ENCODE measurements at regions not wholly inside any gene's neighbourhood (a gene's known extent, or its start where the extent isn't known, plus 50 kb on each side); places are given as distances from the start of the nearest gene placed in this dataset.

GRCh38 chr13:90352763-90353162 lies 994.7 kb upstream of the MIR17HG start:
- no peaks in the 10 kb centered on the region for H3K36me3 Mint-ChIP-seq (ENCODE audit: unreplicated experiment)
- no peak overlapping the region for H3K4me3 Mint-ChIP-seq (ENCODE audit: unreplicated experiment)
- H3K9me3 Mint-ChIP-seq (ENCODE audit: unreplicated experiment) = peaks cover 6% of the 10 kb centered on the region
- TF ChIP-seq CTCF (IDR thresholded peaks at IDR 0.05; ENCODE audit: partially characterized antibody, unreplicated experiment) = no peak
- H3K27me3 Mint-ChIP-seq (ENCODE audit: unreplicated experiment) = no peaks in the 10 kb centered on the region
- no peak for DNase-seq
- H3K4me1 Mint-ChIP-seq (ENCODE audit: low read depth, unreplicated experiment) = no peaks in the 10 kb centered on the region
- H3K27ac Mint-ChIP-seq (ENCODE audit: unreplicated experiment) = no peak overlapping the region

- Mint-ChIP-seq H3K27ac (ENCODE audit: unreplicated experiment) (no peak overlapping the region), H3K27me3 (ENCODE audit: unreplicated experiment) (no peaks in the 10 kb centered on the region), H3K9me3 (ENCODE audit: unreplicated experiment) (no peaks in the 10 kb centered on the region), H3K4me3 (ENCODE audit: unreplicated experiment) (no peak overlapping the region), H3K36me3 (ENCODE audit: unreplicated experiment) (no peaks in the 10 kb centered on the region), H3K4me1 (ENCODE audit: low read depth, unreplicated experiment) (no peaks in the 10 kb centered on the region)
- DNase-seq = no peak
- no peak for TF ChIP-seq CTCF (IDR thresholded peaks at IDR 0.05; ENCODE audit: partially characterized antibody, unreplicated experiment)
Observed at GRCh38 chr13:90355162-90355751, 992.2 kb upstream of the MIR17HG start.

GRCh38 chr13:90360785-90361184 lies 986.7 kb upstream of the MIR17HG start:
- Mint-ChIP-seq H3K4me3 (ENCODE audit: unreplicated experiment) (no peak overlapping the region), H3K27ac (ENCODE audit: unreplicated experiment) (no peak overlapping the region), H3K36me3 (ENCODE audit: unreplicated experiment) (no peaks in the 10 kb centered on the region), H3K27me3 (ENCODE audit: unreplicated experiment) (no peaks in the 10 kb centered on the region), H3K4me1 (ENCODE audit: low read depth, unreplicated experiment) (no peaks in the 10 kb centered on the region), H3K9me3 (ENCODE audit: unreplicated experiment) (peaks cover 3% of the 10 kb centered on the region)
- no peak for DNase-seq
- TF ChIP-seq CTCF (IDR thresholded peaks at IDR 0.05; ENCODE audit: partially characterized antibody, unreplicated experiment) = no peak

GRCh38 chr13:90362707-90363106 lies 984.8 kb upstream of the MIR17HG start:
- TF ChIP-seq CTCF (IDR thresholded peaks at IDR 0.05; ENCODE audit: partially characterized antibody, unreplicated experiment) = no peak
- Mint-ChIP-seq H3K36me3 (ENCODE audit: unreplicated experiment) (no peaks in the 10 kb centered on the region), H3K4me1 (ENCODE audit: low read depth, unreplicated experiment) (no peaks in the 10 kb centered on the region), H3K27me3 (ENCODE audit: unreplicated experiment) (no peaks in the 10 kb centered on the region), H3K9me3 (ENCODE audit: unreplicated experiment) (peaks cover 3% of the 10 kb centered on the region), H3K27ac (ENCODE audit: unreplicated experiment) (no peak overlapping the region), H3K4me3 (ENCODE audit: unreplicated experiment) (no peak overlapping the region)
- no peak for DNase-seq

- Mint-ChIP-seq H3K27ac (ENCODE audit: unreplicated experiment) (no peak overlapping the region), H3K36me3 (ENCODE audit: unreplicated experiment) (no peaks in the 10 kb centered on the region), H3K27me3 (ENCODE audit: unreplicated experiment) (no peaks in the 10 kb centered on the region), H3K4me3 (ENCODE audit: unreplicated experiment) (no peak overlapping the region), H3K4me1 (ENCODE audit: low read depth, unreplicated experiment) (no peaks in the 10 kb centered on the region), H3K9me3 (ENCODE audit: unreplicated experiment) (peaks cover 3% of the 10 kb centered on the region)
- no peak for TF ChIP-seq CTCF (IDR thresholded peaks at IDR 0.05; ENCODE audit: partially characterized antibody, unreplicated experiment)
- no peak for DNase-seq
Observed at GRCh38 chr13:90365130-90365529, 982.4 kb upstream of the MIR17HG start.
